CD4-positive, CD25-positive, alpha-beta regulatory T cell (primary cell): ENCODE measurements at regions not wholly inside any gene's neighbourhood (a gene's known extent, or its start where the extent isn't known, plus 50 kb on each side); places are given as distances from the start of the nearest gene placed in this dataset.

ENCODE experiments used
- ATAC-seq, 2 donors: fragments of 150-1000 bp; cut with Tn5 transposase; one replicate each; pipeline ENCODE4 v1.10.0; 2021; ENCODE audit warnings: low read depth in 2 of 2, moderate number of reproducible peaks in 2 of 2, moderate library complexity in 1 of 2
- DNase-seq, 3 donors: peaks; one replicate each; pipeline versions ENCODE4 v3.0.0 to v3.0.0-alpha.2; 2012 to 2022; ENCODE audit warnings: mixed read lengths in 1 of 3
- H3K27ac ChIP-seq: one replicate; pipeline ENCODE4 v1.7.0; 2013; ENCODE audit warnings: mild to moderate bottlenecking, low read length; ENCODE audit not compliant: insufficient read depth, poor library complexity, severe bottlenecking
- H3K27me3 ChIP-seq: one replicate; pipeline ENCODE4 v1.7.0; 2013; ENCODE audit warnings: low read length; ENCODE audit not compliant: control insufficient read depth, insufficient read depth
- H3K36me3 ChIP-seq: one replicate; pipeline ENCODE4 v1.7.0; 2013; ENCODE audit warnings: mild to moderate bottlenecking, low read length, moderate library complexity; ENCODE audit not compliant: control insufficient read depth, insufficient read depth
- H3K4me1 ChIP-seq: 2 replicates; pipeline ENCODE4 v1.7.0; 2013; ENCODE audit warnings: mild to moderate bottlenecking, low read length; ENCODE audit not compliant: insufficient read depth, control insufficient read depth, poor library complexity, severe bottlenecking
- H3K4me3 ChIP-seq: one replicate; pipeline ENCODE4 v1.7.0; 2013; ENCODE audit warnings: low read depth, mild to moderate bottlenecking, low read length, moderate library complexity
- H3K9me3 ChIP-seq, 2 experiments: 1 replicate in 1 of 2; 2 replicates in 1 of 2; pipeline ENCODE4 v1.7.0; 2013; ENCODE audit warnings: low read length in 2 of 2, mild to moderate bottlenecking in 1 of 2, moderate library complexity in 1 of 2; ENCODE audit not compliant: control insufficient read depth in 2 of 2
- H3K27ac Mint-ChIP-seq, 3 donors: one replicate each; pipeline ENCODE4 v1.8.0; 2020 to 2022; ENCODE audit warnings: mild to moderate bottlenecking in 3 of 3, mixed read lengths in 3 of 3, moderate library complexity in 2 of 3
- H3K27me3 Mint-ChIP-seq: one replicate; pipeline ENCODE4 v1.8.0; 2022; ENCODE audit warnings: mild to moderate bottlenecking, mixed read lengths
- H3K36me3 Mint-ChIP-seq: one replicate; pipeline ENCODE4 v1.8.0; 2020; ENCODE audit warnings: mixed read lengths
- H3K4me1 Mint-ChIP-seq, 4 donors: one replicate each; pipeline ENCODE4 v1.8.0; 2020 to 2022; ENCODE audit warnings: mixed read lengths in 4 of 4, mild to moderate bottlenecking in 1 of 4
- H3K4me3 Mint-ChIP-seq, 4 donors: one replicate each; pipeline ENCODE4 v1.8.0; 2020 to 2022; ENCODE audit warnings: mild to moderate bottlenecking in 4 of 4, mixed read lengths in 4 of 4, moderate library complexity in 3 of 4
- H3K9me3 Mint-ChIP-seq, 7 donors: one replicate each; pipeline ENCODE4 v1.8.0; 2020 to 2022; ENCODE audit warnings: mixed read lengths in 7 of 7, mild to moderate bottlenecking in 3 of 7, moderate library complexity in 2 of 7

DNA sequence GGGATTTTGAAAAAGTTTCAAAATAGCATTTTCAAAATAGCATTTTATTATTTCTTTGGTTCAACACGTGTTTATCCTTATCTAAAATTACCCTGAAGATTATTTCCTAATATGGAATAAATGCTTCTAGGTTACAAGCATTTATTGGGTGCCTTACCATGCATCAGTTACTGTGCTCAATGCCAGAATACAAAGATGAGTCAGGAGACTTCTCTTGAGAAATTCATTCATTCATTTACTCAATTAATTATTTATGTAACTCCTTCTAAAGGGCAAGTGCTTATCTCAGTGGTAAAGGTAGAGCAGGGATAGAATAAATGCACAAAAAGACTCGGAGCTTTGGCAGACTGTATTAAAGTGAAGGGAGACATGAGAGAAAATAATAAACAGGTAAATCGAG, 150.1 kb upstream of the PDE7B start:
- no peaks in the 10 kb centered on the region for H3K36me3 ChIP-seq
- no peak overlapping the region for H3K27ac ChIP-seq
- H3K4me1 ChIP-seq = no peaks in the 10 kb centered on the region
- Mint-ChIP-seq H3K9me3 (peaks cover 0 to 6% (median 0%) of the 10 kb centered on the region in 7 donors), H3K4me1 (no peaks in the 10 kb centered on the region), H3K27ac (no peak overlapping the region), H3K27me3 (peaks cover 8% of the 10 kb centered on the region), H3K36me3 (no peaks in the 10 kb centered on the region), H3K4me3 (no peak overlapping the region)
- H3K9me3 ChIP-seq = no peaks in the 10 kb centered on the region
- H3K27me3 ChIP-seq = peaks cover 2% of the 10 kb centered on the region
- ATAC-seq = no peak
- DNase-seq = no peak
- H3K4me3 ChIP-seq = no peak overlapping the region

DNA sequence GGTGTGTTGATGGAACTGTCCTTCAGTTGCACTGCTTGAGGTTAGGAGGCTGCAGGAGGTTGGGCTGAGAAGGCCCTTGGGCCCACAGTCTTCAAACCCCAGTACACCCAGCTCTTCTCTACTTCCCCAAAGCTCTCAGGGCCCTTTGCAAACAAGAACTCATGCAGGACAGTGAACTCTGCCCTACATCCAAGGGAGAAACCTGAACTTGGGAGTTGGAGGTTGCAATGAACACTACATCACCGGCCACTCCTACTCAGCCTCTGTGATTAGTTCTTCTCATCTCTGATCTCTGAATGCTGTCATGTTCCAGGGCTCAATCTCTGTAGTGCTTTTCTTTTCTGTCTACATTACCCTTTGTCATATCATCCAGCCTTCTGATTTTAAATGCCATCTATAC, 148.5 kb upstream of the PDE7B start:
- ATAC-seq (no peak), DNase-seq (no peak)
- peaks cover 0 to 4% (median 0%) of the 10 kb centered on the region in 7 donors for H3K9me3 Mint-ChIP-seq
- H3K9me3 ChIP-seq = no peaks in the 10 kb centered on the region
- H3K36me3 ChIP-seq = no peaks in the 10 kb centered on the region
- H3K27ac ChIP-seq = no peak overlapping the region
- H3K4me3 ChIP-seq = no peak overlapping the region
- H3K4me1 Mint-ChIP-seq = no peaks in the 10 kb centered on the region
- H3K27me3 ChIP-seq = no peaks in the 10 kb centered on the region
- H3K4me1 ChIP-seq = no peaks in the 10 kb centered on the region
- H3K36me3 Mint-ChIP-seq = no peaks in the 10 kb centered on the region
- no peak overlapping the region for H3K27ac Mint-ChIP-seq
- H3K27me3 Mint-ChIP-seq = peaks cover 4% of the 10 kb centered on the region
- no peak overlapping the region for H3K4me3 Mint-ChIP-seq

DNA sequence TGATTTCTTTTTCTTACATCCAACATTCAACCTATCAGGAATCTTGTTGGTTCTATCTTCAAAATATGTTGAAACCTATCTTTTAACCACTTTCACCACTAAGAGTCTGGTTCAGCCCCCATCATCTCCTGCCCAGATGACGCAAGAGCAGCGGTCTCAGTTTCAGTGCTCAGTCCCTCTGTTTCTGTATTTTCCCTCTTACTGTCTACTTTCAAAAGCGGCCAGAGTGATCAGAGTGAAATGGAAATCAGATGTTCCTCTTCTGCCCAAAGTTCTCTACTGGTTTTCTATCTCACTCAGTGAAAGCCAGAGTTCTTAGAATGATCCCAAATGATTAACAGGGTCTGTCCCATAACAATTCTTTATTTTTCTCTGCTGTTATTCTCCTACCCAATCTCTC, 147.9 kb upstream of the PDE7B start:
- H3K36me3 ChIP-seq = no peaks in the 10 kb centered on the region
- H3K9me3 ChIP-seq = no peaks in the 10 kb centered on the region
- Mint-ChIP-seq H3K27ac (no peak overlapping the region), H3K27me3 (peaks cover 4% of the 10 kb centered on the region), H3K9me3 (peaks cover 0 to 2% (median 0%) of the 10 kb centered on the region in 7 donors), H3K4me1 (no peaks in the 10 kb centered on the region), H3K36me3 (no peaks in the 10 kb centered on the region), H3K4me3 (no peak overlapping the region)
- no peaks in the 10 kb centered on the region for H3K4me1 ChIP-seq
- H3K4me3 ChIP-seq = no peak overlapping the region
- no peak overlapping the region for H3K27ac ChIP-seq
- DNase-seq (no peak), ATAC-seq (no peak)
- H3K27me3 ChIP-seq = no peaks in the 10 kb centered on the region

DNA sequence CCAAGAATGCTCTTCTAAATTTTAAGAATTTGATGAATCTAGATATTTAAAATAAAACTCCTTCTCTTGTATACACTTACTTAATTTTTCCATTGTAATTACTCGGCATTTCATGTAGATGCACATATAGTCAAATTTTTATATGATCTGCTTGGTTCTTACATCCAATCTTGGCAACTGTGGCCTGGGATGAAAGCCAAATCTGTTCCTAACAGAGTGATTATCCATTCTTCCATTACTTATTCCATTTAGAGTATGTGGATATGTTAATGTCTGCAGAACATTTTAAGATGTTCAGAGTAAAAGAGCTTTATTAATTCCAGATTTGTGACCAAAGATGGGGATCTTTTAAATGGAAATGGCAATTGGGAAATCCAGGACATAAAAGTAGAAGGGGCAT, 144.1 kb upstream of the PDE7B start:
- H3K27ac Mint-ChIP-seq = no peak overlapping the region
- Histone ChIP-seq H3K27ac (no peak overlapping the region), H3K36me3 (no peaks in the 10 kb centered on the region), H3K9me3 (no peaks in the 10 kb centered on the region), H3K4me3 (no peak overlapping the region), H3K27me3 (no peaks in the 10 kb centered on the region), H3K4me1 (no peaks in the 10 kb centered on the region)
- DNase-seq = no peak
- no peaks in the 10 kb centered on the region for H3K36me3 Mint-ChIP-seq
- H3K4me1 Mint-ChIP-seq = no peaks in the 10 kb centered on the region
- no peak for ATAC-seq
- peaks cover 8% of the 10 kb centered on the region for H3K27me3 Mint-ChIP-seq
- no peak overlapping the region for H3K4me3 Mint-ChIP-seq
- peaks cover 0 to 2% (median 0%) of the 10 kb centered on the region in 7 donors for H3K9me3 Mint-ChIP-seq

DNA sequence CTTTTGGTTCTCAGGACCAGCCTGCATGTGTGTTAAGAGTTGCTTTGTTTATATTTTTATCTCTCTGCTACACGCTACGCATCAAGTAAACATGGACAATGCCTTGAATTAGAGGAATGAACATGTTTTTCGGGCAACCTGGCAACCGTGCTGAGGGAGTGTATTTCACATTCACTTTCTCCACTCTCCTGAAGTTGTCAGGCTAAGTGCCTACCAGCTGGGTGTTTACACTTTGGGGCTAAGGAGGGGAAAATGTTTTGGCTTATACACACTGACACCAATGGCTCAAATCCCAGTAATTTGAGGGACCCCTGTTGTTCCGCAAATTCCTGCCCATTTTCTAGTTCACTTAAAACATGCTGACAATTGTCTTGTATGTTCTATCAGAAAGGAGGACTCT, 141.5 kb upstream of the PDE7B start:
- H3K27me3 ChIP-seq = no peaks in the 10 kb centered on the region
- no peak for ATAC-seq
- no peaks in the 10 kb centered on the region for H3K36me3 ChIP-seq
- Mint-ChIP-seq H3K4me3 (no peak overlapping the region), H3K4me1 (no peaks in the 10 kb centered on the region), H3K36me3 (no peaks in the 10 kb centered on the region), H3K27me3 (peaks cover 8% of the 10 kb centered on the region), H3K9me3 (no peaks in the 10 kb centered on the region), H3K27ac (no peak overlapping the region)
- H3K4me1 ChIP-seq = no peaks in the 10 kb centered on the region
- DNase-seq = no peak
- H3K27ac ChIP-seq = no peak overlapping the region
- H3K9me3 ChIP-seq = no peaks in the 10 kb centered on the region
- H3K4me3 ChIP-seq = no peak overlapping the region

DNA sequence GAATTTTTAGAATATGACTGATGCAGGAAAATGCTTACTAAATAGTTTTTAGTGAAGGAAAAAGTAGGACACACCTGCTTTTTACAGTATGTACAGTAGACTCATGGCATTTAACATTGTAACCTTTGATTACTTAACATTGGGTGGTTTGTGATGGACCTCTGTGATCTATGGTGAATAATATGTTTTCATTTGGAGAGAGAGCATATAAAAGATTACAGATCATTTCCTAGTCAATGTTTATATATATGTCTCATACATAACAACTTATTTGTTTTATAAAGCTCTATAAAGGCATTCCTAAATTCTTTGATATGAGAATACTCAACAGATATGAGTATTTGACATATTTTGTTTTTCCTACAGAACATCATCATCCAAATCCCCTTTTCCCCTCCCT, 129.3 kb upstream of the PDE7B start:
- H3K36me3 ChIP-seq = no peaks in the 10 kb centered on the region
- no peak overlapping the region for H3K4me3 ChIP-seq
- DNase-seq (no peak), ATAC-seq (no peak)
- Mint-ChIP-seq H3K36me3 (no peaks in the 10 kb centered on the region), H3K9me3 (peaks cover 0 to 12% (median 7%) of the 10 kb centered on the region in 7 donors), H3K4me3 (no peak overlapping the region), H3K27ac (no peak overlapping the region), H3K4me1 (no peaks in the 10 kb centered on the region), H3K27me3 (no peaks in the 10 kb centered on the region)
- H3K27ac ChIP-seq = no peak overlapping the region
- no peaks in the 10 kb centered on the region for H3K4me1 ChIP-seq
- no peaks in the 10 kb centered on the region for H3K27me3 ChIP-seq
- no peaks in the 10 kb centered on the region for H3K9me3 ChIP-seq

DNA sequence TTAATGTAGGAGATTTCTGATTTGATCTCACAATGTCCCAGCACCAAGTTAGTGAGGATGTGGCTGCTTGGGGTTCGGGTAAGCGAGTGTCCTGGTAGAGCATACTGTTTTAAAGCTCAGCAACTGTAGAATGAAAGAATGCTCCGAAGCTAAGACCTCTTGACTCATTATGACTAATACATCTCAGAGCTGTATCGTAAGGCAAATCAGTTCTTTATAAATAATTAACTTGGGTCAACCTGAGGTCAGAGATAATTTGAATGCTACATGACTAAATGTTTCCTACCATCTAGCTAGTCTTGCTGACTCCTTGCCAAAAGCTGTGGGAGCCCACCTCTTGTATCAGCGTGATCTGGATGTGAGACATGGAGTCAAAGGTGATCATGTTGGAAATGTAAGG, 128.8 kb upstream of the PDE7B start:
- no peaks in the 10 kb centered on the region for H3K36me3 Mint-ChIP-seq
- H3K9me3 ChIP-seq = no peaks in the 10 kb centered on the region
- H3K4me1 ChIP-seq = no peaks in the 10 kb centered on the region
- DNase-seq = no peak
- H3K27ac Mint-ChIP-seq = no peak overlapping the region
- H3K9me3 Mint-ChIP-seq = peaks cover 0 to 12% (median 7%) of the 10 kb centered on the region in 7 donors
- no peak overlapping the region for H3K4me3 Mint-ChIP-seq
- H3K27ac ChIP-seq = no peak overlapping the region
- H3K4me3 ChIP-seq = no peak overlapping the region
- H3K4me1 Mint-ChIP-seq = no peaks in the 10 kb centered on the region
- no peaks in the 10 kb centered on the region for H3K36me3 ChIP-seq
- H3K27me3 Mint-ChIP-seq = no peaks in the 10 kb centered on the region
- no peak for ATAC-seq
- no peaks in the 10 kb centered on the region for H3K27me3 ChIP-seq

DNA sequence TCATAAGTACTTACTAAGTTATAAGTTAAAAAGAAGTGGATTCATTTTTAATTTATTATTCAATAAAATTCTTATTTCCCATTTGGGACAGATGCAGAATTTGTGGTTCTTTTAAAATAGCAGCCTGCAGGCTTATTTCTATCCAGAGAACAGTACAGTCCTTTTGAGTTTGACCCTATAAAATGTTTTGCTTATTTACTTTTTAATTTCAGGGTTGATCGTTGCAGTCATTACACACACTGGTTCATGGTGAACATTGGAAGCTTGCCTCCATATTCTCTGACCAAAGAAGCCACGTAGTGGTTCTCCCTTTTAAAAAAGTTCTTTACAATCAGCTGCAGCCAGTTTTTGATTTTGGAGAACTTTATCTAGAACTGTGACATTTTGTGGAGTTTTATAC, 122.9 kb upstream of the PDE7B start:
- no peaks in the 10 kb centered on the region for H3K4me1 ChIP-seq
- Mint-ChIP-seq H3K27me3 (no peaks in the 10 kb centered on the region), H3K4me1 (no peaks in the 10 kb centered on the region), H3K9me3 (peaks cover 0 to 12% (median 5%) of the 10 kb centered on the region in 7 donors), H3K4me3 (no peak overlapping the region), H3K36me3 (no peaks in the 10 kb centered on the region), H3K27ac (peak overlapping the region in 1 of 3 donors; percentile 27)
- no peak for ATAC-seq
- H3K36me3 ChIP-seq = no peaks in the 10 kb centered on the region
- H3K9me3 ChIP-seq = no peaks in the 10 kb centered on the region
- H3K27me3 ChIP-seq = no peaks in the 10 kb centered on the region
- no peak overlapping the region for H3K27ac ChIP-seq
- H3K4me3 ChIP-seq = no peak overlapping the region
- no peak for DNase-seq
